GM10248 (cell line): ENCODE measurements at regions not wholly inside any gene's neighbourhood (a gene's known extent, or its start where the extent isn't known, plus 50 kb on each side); places are given as distances from the start of the nearest gene placed in this dataset.

Experiments used
- CTCF ChIA-PET: fragments of 300-600 bp; sonication (Branson Sonifier 250); formaldehyde crosslinking; extraction: SDS; loops from one replicate; lab custom pipeline; 2021; ENCODE audit warnings: antibody characterized with exemption; lab: Yijun Ruan, JAX
- POLR2A ChIA-PET: fragments of 350-650 bp; sonication (Branson Sonifier 250); formaldehyde crosslinking; extraction: SDS; loops from one replicate; lab custom pipeline; 2020; ENCODE audit warnings: antibody characterized with exemption; lab: Yijun Ruan, JAX
- DNase-seq: peaks from one replicate; pipeline ENCODE4 v3.0.0; 2012; ENCODE audit errors: extremely low spot score
- TF ChIP-seq, protein P1 (sequence below): IDR thresholded peaks from 2 replicates; pipeline ENCODE4 v1.5.1; 2012; ENCODE audit warnings: mild to moderate bottlenecking, low read depth; ENCODE audit errors: extremely low read depth, missing control alignments, control extremely low read depth

DNA sequence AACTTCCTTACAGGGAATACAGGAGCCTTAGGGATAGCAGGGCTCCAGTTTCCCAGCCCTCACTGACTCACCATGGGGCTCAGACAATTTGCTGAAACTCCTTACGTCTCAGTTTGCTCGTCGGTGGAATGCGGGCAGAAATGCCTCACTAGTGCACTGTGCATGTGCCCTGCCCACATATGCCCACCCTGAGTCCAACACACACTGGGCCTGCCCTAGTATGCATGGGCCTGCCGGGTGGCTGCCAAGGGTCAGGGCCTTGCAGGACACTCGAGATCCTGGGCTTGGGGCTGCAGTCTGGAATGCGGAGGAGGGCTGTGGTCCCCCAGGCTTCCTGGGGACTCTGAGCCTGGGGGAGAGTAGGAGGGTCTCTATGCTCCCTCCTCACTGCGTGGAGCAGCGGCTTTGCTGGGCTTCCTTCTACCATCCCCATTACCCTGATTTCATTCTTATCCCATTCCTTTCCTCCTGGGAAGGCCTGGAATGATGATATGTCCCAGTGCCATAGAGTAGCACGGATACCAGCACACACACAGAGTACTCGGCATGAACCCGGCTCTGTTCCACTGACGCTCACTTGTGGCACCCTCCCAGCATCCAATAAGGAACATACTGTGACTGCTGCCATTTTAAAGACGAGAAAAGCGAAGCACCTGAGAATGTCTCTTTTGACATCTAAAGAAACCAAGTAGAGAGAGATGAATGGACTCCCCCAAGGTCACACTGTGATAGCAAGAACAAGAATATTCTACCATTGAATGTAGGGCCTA is 124.2 kb downstream of the ASB7 start:
- POLR2A ChIA-PET: no interaction called here
- TF ChIP-seq, protein P1, sequence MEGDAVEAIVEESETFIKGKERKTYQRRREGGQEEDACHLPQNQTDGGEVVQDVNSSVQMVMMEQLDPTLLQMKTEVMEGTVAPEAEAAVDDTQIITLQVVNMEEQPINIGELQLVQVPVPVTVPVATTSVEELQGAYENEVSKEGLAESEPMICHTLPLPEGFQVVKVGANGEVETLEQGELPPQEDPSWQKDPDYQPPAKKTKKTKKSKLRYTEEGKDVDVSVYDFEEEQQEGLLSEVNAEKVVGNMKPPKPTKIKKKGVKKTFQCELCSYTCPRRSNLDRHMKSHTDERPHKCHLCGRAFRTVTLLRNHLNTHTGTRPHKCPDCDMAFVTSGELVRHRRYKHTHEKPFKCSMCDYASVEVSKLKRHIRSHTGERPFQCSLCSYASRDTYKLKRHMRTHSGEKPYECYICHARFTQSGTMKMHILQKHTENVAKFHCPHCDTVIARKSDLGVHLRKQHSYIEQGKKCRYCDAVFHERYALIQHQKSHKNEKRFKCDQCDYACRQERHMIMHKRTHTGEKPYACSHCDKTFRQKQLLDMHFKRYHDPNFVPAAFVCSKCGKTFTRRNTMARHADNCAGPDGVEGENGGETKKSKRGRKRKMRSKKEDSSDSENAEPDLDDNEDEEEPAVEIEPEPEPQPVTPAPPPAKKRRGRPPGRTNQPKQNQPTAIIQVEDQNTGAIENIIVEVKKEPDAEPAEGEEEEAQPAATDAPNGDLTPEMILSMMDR: no peak
- peak; percentile 3 for DNase-seq
- CTCF ChIA-PET: no interaction called here

DNA sequence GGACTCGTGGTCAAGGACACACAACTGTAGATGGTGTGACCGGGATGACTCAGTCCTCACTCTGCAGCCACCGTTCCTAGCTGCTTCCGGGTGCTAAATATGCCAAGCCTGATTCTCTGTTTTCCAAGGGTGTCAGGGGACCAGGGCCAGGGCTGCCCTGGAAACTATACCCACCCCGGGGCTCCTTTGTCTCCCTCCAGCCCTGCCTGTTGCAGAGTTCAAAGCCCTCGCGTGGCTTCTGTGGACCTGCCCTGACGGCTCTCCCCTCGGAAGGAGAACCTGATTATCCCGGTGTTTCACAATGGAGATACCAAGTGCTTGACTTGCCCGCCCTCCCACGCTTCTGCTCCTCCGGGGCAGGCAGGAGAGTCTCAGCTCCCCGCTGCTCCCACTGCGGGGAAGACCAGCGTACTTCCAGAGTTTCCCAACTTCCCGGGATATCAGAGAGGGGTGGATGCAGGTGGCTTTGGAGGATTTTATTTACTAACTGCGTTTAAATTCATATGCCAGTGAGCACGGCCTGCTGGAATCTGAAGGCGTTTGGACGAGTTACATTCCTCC is 125.0 kb downstream of the ASB7 start:
- TF ChIP-seq, protein P1: no peak
- ChIA-PET CTCF (interaction anchor here (1.7 kb wide), 1 partner anchor 56 kb away, joined by 3 read pairs; no protein-coding TSS in a partner anchor), POLR2A (no interaction called here)
- peak; percentile 4 for DNase-seq

DNA sequence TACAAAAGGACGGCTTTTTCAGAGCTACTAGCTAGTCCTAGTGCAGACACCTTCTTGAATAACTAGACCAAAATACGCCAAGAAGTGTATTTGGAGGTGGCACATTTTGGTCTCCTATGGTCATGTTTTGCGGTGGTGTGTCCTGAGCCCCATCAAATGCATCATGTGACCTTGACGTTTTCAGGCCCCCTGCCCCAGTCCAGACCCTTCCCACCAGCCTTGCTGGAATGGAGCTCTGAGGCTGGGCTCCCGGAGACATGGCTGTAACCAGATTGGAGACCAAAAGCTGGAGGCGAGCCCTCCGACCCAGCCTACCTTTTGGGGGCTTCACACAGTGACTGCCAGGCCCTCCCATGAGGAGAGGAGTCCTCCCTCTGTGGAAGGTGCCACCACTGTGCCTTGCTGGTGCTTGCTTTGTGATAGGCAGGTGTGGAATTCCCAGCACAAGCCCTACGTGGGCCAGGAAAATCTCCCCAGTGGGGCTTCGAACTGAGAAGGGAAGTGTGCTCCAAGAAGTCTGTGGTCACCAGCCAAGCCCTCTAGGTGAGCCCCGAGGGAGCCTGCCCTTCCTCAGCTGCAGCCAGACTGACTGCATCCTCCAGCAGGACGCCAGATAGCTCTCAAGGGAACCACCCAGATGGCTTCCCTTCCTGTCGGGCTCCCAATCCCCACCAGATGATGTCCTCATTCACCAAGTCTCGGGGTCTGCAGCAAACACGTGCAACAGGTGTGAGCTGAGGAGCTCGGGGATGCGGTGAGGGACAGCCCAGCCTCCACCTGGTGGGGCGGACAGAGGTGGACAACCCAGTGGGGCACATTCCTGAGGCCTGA is 126.2 kb downstream of the ASB7 start:
- ChIA-PET POLR2A (no interaction called here), CTCF (interaction anchor here (1.3 to 1.7 kb wide), 2 partner anchors 11 to 57 kb away, joined by 3 read pairs; no protein-coding TSS in a partner anchor)
- TF ChIP-seq, protein P1: no peak
- DNase-seq: peak; percentile 5

DNA sequence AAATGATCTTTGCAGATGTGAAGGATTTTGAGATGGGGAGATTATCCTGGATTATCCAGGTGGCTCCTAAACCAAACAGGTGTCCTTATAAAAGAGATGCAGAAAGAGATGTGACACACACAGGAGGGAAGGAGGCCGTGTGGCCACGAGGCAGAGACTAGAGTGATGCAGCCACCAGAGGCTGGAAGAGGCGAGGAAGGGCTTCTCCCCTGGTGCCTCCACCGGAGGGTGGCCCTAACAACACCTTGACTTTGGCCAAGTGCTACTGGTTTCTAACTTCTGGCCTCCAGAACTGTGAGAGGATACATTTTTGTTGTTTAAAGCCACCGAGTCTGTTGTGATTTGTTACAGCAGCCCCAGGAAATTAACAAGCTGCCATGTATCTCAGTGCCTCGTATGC is 127.1 kb downstream of the ASB7 start:
- TF ChIP-seq, protein P1: no peak
- CTCF ChIA-PET: interaction anchor here (1.3 kb wide), 1 partner anchor 12 kb away, joined by 3 read pairs; no protein-coding TSS in a partner anchor
- POLR2A ChIA-PET: no interaction called here
- no peak for DNase-seq

DNA sequence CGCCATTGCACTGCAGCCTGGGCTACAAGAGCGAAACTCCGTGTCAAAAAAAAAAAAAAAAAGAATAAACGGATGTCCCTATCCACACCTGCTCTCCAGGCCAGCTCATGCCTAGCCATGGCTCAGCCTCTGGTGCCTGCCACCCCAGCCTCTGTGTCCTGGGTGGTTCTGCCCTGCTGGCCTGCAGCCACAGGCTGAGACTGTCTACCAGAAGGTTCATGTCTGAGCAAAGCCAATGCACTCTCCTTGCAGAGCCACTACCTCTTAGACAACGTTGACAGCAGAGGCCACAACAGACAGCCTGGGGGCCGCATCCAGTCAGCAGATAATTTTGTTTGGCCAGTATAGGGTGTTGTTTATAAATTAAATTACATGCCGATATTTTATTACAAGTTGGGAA is 127.7 kb downstream of the ASB7 start:
- TF ChIP-seq, protein P1: no peak
- no peak for DNase-seq
- ChIA-PET POLR2A (no interaction called here), CTCF (no interaction called here)

DNA sequence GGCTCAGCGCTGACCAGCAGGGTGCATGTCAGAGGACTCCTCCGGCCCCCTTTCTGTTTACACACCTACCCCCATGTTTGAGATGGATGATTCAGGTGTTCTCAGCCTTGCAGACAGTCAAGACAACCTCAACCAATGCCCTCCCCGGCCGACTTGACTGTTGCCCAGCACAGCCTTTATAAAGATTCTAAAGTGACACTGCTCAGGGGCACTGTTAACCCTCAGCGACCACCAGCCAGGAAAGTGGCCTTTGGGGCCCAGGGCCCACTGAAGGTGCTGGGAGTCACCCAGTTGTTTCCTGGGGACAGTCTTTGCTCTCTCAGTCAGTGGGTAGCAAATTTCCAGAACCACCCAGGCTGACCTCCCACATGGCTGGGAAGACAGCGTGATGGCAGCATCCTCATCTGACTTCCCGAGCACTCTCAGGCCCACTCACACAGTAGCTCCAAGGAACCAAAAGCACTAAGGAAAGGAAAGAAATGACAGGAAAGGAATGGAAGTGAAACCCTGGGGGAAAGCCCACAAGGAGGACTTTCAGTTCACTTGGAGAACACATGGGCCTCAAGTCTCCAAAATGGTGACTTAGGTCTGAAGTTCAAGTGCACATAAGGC is 128.4 kb downstream of the ASB7 start:
- CTCF ChIA-PET: no interaction called here
- POLR2A ChIA-PET: no interaction called here
- TF ChIP-seq, protein P1: no peak

More for the DNA sequence above, 128.4 kb downstream of the ASB7 start:
- DNase-seq: no peak
